ENCODE measurements at regions not wholly inside any gene's neighbourhood (a gene's known extent, or its start where the extent isn't known, plus 50 kb on each side); places are given as distances from the start of the nearest gene placed in this dataset.

DNA sequence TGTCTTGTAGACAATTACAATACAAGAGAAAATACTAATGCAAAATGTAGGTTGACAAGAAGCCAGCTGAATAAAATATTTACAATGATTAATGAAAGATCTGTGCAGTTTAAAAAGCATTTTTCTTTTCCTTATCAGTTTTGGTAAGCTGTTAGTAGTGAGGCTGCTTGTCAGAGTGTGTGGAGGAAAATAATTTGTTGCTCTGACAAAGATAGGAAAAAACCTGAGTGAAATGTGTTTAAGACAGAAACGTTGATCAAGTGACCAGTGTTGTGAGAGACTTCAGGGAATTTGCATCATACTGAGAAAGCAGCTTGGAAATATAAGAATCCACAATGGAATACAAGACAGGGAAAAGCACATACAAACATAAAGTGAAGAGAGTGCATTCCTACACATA is 360.3 kb upstream of the CDH18 start (continued):
- TF ChIP-seq, protein P1, sequence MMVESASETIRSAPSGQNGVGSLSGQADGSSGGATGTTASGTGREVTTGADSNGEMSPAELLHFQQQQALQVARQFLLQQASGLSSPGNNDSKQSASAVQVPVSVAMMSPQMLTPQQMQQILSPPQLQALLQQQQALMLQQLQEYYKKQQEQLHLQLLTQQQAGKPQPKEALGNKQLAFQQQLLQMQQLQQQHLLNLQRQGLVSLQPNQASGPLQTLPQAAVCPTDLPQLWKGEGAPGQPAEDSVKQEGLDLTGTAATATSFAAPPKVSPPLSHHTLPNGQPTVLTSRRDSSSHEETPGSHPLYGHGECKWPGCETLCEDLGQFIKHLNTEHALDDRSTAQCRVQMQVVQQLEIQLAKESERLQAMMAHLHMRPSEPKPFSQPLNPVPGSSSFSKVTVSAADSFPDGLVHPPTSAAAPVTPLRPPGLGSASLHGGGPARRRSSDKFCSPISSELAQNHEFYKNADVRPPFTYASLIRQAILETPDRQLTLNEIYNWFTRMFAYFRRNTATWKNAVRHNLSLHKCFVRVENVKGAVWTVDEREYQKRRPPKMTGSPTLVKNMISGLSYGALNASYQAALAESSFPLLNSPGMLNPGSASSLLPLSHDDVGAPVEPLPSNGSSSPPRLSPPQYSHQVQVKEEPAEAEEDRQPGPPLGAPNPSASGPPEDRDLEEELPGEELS (CRISPR knock-in tag; IDR thresholded peaks at IDR 0.05), result no peak
- TF ChIP-seq SOX15 (CRISPR knock-in tag; IDR thresholded peaks at IDR 0.05), result no peak
- no peak for TF ChIP-seq ZNF423 (CRISPR knock-in tag; IDR thresholded peaks at IDR 0.05)
- TF ChIP-seq GTF2I (CRISPR knock-in tag; conservative IDR thresholded peaks at IDR 0.05), result no peak
- TF ChIP-seq, protein P2, sequence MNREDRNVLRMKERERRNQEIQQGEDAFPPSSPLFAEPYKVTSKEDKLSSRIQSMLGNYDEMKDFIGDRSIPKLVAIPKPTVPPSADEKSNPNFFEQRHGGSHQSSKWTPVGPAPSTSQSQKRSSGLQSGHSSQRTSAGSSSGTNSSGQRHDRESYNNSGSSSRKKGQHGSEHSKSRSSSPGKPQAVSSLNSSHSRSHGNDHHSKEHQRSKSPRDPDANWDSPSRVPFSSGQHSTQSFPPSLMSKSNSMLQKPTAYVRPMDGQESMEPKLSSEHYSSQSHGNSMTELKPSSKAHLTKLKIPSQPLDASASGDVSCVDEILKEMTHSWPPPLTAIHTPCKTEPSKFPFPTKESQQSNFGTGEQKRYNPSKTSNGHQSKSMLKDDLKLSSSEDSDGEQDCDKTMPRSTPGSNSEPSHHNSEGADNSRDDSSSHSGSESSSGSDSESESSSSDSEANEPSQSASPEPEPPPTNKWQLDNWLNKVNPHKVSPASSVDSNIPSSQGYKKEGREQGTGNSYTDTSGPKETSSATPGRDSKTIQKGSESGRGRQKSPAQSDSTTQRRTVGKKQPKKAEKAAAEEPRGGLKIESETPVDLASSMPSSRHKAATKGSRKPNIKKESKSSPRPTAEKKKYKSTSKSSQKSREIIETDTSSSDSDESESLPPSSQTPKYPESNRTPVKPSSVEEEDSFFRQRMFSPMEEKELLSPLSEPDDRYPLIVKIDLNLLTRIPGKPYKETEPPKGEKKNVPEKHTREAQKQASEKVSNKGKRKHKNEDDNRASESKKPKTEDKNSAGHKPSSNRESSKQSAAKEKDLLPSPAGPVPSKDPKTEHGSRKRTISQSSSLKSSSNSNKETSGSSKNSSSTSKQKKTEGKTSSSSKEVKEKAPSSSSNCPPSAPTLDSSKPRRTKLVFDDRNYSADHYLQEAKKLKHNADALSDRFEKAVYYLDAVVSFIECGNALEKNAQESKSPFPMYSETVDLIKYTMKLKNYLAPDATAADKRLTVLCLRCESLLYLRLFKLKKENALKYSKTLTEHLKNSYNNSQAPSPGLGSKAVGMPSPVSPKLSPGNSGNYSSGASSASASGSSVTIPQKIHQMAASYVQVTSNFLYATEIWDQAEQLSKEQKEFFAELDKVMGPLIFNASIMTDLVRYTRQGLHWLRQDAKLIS (CRISPR knock-in tag; IDR thresholded peaks at IDR 0.05; ENCODE audit: borderline replicate concordance), result no peak

DNA sequence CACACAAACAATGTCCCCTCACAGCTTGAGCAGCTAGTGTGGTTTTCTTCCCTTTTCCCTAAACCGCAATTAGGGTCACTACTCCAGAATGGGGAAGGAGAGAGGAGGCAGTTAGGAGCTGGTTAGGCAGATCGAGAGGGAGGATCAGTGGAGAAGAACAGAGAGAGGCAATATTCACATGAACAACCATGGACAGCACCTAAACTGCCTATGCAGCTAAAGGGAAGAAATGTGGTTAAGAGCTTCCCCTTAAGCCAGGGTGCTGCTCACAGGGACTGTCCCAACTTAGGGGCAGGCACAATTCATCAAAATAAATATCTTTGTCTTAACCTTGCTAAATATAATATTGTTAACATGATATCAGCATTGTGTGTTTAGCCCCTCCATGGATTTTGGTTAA is 359.3 kb upstream of the CDH18 start:
- no peak for ATAC-seq
- POLR2A ChIA-PET, result no interaction called here
- peaks cover 32% of the 10 kb centered on the region for H3K9me3 Mint-ChIP-seq
- H3K27me3 Mint-ChIP-seq (ENCODE audit: low read depth), result no peaks in the 10 kb centered on the region
- H3K36me3 Mint-ChIP-seq, result peaks cover 10% of the 10 kb centered on the region
- CTCF ChIA-PET, result no interaction called here
- H3K4me3 Mint-ChIP-seq, result no peak overlapping the region
- no peaks in the 10 kb centered on the region for H3K4me1 Mint-ChIP-seq
- no peak for DNase-seq (ENCODE audit: low spot score)
- H3K27ac Mint-ChIP-seq, result no peak overlapping the region
- TF ChIP-seq, protein P3, sequence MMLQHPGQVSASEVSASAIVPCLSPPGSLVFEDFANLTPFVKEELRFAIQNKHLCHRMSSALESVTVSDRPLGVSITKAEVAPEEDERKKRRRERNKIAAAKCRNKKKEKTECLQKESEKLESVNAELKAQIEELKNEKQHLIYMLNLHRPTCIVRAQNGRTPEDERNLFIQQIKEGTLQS (CRISPR knock-in tag; conservative IDR thresholded peaks at IDR 0.05), result no peak
- TF ChIP-seq SP1 (CRISPR knock-in tag; conservative IDR thresholded peaks at IDR 0.05), result no peak
- TF ChIP-seq, protein P4, sequence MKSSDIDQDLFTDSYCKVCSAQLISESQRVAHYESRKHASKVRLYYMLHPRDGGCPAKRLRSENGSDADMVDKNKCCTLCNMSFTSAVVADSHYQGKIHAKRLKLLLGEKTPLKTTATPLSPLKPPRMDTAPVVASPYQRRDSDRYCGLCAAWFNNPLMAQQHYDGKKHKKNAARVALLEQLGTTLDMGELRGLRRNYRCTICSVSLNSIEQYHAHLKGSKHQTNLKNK (CRISPR knock-in tag; IDR thresholded peaks at IDR 0.05), result no peak
- no peak for TF ChIP-seq PRRX2 (CRISPR knock-in tag; IDR thresholded peaks at IDR 0.05)
- no peak for TF ChIP-seq TP53 (CRISPR knock-in tag; IDR thresholded peaks at IDR 0.05)
- TF ChIP-seq, protein P5, sequence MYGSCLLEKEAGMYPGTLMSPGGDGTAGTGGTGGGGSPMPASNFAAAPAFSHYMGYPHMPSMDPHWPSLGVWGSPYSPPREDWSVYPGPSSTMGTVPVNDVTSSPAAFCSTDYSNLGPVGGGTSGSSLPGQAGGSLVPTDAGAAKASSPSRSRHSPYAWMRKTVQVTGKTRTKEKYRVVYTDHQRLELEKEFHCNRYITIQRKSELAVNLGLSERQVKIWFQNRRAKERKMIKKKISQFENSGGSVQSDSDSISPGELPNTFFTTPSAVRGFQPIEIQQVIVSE (CRISPR knock-in tag; IDR thresholded peaks at IDR 0.05; ENCODE audit: borderline replicate concordance), result no peak
- TF ChIP-seq, protein P6, sequence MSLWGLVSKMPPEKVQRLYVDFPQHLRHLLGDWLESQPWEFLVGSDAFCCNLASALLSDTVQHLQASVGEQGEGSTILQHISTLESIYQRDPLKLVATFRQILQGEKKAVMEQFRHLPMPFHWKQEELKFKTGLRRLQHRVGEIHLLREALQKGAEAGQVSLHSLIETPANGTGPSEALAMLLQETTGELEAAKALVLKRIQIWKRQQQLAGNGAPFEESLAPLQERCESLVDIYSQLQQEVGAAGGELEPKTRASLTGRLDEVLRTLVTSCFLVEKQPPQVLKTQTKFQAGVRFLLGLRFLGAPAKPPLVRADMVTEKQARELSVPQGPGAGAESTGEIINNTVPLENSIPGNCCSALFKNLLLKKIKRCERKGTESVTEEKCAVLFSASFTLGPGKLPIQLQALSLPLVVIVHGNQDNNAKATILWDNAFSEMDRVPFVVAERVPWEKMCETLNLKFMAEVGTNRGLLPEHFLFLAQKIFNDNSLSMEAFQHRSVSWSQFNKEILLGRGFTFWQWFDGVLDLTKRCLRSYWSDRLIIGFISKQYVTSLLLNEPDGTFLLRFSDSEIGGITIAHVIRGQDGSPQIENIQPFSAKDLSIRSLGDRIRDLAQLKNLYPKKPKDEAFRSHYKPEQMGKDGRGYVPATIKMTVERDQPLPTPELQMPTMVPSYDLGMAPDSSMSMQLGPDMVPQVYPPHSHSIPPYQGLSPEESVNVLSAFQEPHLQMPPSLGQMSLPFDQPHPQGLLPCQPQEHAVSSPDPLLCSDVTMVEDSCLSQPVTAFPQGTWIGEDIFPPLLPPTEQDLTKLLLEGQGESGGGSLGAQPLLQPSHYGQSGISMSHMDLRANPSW (CRISPR knock-in tag; conservative IDR thresholded peaks at IDR 0.05; ENCODE audit: low read depth), result no peak
- TF ChIP-seq, protein P7, sequence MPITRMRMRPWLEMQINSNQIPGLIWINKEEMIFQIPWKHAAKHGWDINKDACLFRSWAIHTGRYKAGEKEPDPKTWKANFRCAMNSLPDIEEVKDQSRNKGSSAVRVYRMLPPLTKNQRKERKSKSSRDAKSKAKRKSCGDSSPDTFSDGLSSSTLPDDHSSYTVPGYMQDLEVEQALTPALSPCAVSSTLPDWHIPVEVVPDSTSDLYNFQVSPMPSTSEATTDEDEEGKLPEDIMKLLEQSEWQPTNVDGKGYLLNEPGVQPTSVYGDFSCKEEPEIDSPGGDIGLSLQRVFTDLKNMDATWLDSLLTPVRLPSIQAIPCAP (CRISPR knock-in tag; IDR thresholded peaks at IDR 0.05), result no peak
- TF ChIP-seq, protein P8, sequence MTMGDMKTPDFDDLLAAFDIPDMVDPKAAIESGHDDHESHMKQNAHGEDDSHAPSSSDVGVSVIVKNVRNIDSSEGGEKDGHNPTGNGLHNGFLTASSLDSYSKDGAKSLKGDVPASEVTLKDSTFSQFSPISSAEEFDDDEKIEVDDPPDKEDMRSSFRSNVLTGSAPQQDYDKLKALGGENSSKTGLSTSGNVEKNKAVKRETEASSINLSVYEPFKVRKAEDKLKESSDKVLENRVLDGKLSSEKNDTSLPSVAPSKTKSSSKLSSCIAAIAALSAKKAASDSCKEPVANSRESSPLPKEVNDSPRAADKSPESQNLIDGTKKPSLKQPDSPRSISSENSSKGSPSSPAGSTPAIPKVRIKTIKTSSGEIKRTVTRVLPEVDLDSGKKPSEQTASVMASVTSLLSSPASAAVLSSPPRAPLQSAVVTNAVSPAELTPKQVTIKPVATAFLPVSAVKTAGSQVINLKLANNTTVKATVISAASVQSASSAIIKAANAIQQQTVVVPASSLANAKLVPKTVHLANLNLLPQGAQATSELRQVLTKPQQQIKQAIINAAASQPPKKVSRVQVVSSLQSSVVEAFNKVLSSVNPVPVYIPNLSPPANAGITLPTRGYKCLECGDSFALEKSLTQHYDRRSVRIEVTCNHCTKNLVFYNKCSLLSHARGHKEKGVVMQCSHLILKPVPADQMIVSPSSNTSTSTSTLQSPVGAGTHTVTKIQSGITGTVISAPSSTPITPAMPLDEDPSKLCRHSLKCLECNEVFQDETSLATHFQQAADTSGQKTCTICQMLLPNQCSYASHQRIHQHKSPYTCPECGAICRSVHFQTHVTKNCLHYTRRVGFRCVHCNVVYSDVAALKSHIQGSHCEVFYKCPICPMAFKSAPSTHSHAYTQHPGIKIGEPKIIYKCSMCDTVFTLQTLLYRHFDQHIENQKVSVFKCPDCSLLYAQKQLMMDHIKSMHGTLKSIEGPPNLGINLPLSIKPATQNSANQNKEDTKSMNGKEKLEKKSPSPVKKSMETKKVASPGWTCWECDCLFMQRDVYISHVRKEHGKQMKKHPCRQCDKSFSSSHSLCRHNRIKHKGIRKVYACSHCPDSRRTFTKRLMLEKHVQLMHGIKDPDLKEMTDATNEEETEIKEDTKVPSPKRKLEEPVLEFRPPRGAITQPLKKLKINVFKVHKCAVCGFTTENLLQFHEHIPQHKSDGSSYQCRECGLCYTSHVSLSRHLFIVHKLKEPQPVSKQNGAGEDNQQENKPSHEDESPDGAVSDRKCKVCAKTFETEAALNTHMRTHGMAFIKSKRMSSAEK (CRISPR knock-in tag; IDR thresholded peaks at IDR 0.05; ENCODE audit: borderline replicate concordance), result no peak
- no peak for TF ChIP-seq EMX1 (CRISPR knock-in tag; IDR thresholded peaks at IDR 0.05)
- no peak for TF ChIP-seq TEAD1 (CRISPR knock-in tag; IDR thresholded peaks at IDR 0.05)
- no peak for TF ChIP-seq ZBTB21 (CRISPR knock-in tag; IDR thresholded peaks at IDR 0.05; ENCODE audit: borderline replicate concordance)
- TF ChIP-seq, protein P9, sequence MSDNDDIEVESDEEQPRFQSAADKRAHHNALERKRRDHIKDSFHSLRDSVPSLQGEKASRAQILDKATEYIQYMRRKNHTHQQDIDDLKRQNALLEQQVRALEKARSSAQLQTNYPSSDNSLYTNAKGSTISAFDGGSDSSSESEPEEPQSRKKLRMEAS (CRISPR knock-in tag; IDR thresholded peaks at IDR 0.05), result no peak
- no peak for TF ChIP-seq FOXJ3 (CRISPR knock-in tag; IDR thresholded peaks at IDR 0.05; ENCODE audit: borderline replicate concordance)
- TF ChIP-seq, protein P10, sequence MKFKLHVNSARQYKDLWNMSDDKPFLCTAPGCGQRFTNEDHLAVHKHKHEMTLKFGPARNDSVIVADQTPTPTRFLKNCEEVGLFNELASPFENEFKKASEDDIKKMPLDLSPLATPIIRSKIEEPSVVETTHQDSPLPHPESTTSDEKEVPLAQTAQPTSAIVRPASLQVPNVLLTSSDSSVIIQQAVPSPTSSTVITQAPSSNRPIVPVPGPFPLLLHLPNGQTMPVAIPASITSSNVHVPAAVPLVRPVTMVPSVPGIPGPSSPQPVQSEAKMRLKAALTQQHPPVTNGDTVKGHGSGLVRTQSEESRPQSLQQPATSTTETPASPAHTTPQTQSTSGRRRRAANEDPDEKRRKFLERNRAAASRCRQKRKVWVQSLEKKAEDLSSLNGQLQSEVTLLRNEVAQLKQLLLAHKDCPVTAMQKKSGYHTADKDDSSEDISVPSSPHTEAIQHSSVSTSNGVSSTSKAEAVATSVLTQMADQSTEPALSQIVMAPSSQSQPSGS (CRISPR knock-in tag; IDR thresholded peaks at IDR 0.05; ENCODE audit: borderline replicate concordance, low read depth), result no peak
